ENCODE measurements at regions not wholly inside any gene's neighbourhood (a gene's known extent, or its start where the extent isn't known, plus 50 kb on each side); places are given as distances from the start of the nearest gene placed in this dataset.
"Not testable (repeated sequence)": the region's sequence is repeated elsewhere in the genome, so short reads cannot be mapped to it uniquely, and the experiment has no call there.

DNA sequence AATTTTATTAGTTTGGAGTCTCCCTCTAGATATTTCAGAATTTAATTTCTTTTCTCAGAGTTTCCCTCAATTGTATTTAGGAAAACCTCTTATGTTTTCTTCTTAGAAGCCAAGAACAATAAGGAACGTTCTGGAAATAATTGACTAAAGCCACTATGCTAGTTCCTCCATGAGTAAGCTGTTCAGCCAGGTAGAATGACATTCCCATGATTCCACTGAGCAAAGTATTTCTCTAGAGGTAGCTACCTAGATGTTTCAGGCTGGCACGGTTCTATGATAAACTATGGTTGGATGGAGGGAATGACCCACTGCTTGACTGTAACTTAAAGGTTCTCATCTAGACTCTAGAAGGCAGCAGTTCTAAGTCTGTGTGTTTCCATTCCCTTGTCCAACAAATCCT is 62.4 kb downstream of the CLDN17 start:
- no peak for DNase-seq

GRCh38 chr21:30102871-30103270 is 63.7 kb downstream of the CLDN17 start:
- no peak for DNase-seq

DNA sequence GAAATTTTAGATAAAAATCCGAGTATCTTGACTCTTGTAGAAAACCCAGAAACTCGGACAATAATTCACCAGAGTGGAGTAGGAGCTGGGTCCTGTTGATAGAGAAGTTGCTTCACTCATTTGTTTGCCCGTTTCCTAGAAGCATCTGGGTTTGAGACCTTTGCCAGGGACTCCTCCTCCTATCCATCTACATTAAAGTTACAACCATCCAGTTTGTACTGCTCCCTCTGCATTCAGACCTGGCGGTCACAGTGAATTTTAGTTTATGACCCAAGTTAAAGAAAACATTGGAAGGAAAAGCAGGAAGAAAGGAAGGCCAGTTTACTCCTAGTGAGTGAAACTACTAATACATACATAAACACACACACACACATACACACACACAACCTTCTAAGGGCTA is 64.6 kb downstream of the CLDN17 start:
- no peak for DNase-seq

DNA sequence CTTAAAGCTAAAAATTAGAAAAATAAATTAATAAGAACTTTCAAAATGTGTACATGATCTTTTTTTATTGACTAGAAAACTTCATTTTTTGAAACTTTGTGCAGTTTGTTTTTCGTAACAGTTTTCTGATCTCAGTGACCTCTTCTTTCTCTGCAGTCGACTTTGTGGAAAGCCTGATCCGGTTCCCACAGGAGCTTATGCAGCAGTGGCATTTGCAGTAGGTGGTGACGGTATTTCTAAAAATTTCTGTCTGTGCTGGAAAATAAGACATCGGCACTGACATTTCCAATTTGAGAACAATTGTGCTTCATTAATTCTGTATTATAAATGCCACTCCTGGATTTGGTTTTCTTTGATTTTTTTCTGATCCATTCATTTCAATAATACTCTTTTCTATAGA is 68.8 kb downstream of the CLDN17 start:
- DNase-seq = no peak

- no peak for DNase-seq
These were observed 83.2 kb downstream of the CLDN17 start for GRCh38 chr21:30083225-30083945.

GRCh38 chr21:30081506-30081905 is 85.1 kb downstream of the CLDN17 start:
- DNase-seq = peak; percentile 48

GRCh38 chr21:30072496-30072895 is 94.1 kb downstream of the CLDN17 start:
- no peak for DNase-seq

GRCh38 chr21:30058928-30059327 is 107.7 kb downstream of the CLDN17 start:
- DNase-seq = no peak

DNA sequence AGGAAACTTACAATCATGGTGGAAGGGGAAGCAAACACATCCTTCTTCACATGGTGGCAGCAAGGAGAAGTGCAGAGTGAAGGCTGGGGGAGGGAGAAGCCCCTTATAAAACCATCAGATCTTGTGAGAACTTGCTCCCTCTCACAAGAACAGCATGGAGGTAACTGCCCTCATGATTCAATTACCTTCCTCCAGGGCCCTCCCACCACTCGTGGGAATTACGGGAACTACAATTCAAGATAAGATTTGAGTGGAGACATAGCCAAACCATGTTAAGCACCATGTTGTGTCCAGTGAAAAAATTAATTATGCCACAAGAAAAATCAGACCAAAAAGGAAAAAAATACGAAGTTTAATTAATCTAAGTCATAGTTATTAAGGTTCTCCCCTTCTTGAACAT is 109.5 kb downstream of the CLDN17 start:
- no peak for DNase-seq

DNA sequence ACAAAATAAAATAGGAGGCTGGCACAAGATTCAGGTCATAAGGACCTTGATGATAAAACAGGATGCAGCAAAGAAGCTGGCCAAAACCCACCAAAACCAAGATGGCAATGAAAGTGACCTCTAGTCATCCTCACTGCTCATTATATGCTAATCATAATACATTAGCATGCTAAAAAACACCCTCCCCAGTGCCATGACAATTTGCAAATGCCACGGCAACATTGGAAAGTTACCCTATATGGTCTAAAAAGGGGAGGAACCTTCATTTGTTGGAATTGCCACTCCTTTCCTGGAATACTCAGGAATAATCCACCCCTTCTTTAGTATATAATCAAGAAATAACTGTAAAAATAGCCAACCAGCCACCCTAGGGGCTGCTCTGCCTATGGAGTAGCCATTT is 108.8 kb upstream of the GRIK1 start:
- DNase-seq = no peak

DNA sequence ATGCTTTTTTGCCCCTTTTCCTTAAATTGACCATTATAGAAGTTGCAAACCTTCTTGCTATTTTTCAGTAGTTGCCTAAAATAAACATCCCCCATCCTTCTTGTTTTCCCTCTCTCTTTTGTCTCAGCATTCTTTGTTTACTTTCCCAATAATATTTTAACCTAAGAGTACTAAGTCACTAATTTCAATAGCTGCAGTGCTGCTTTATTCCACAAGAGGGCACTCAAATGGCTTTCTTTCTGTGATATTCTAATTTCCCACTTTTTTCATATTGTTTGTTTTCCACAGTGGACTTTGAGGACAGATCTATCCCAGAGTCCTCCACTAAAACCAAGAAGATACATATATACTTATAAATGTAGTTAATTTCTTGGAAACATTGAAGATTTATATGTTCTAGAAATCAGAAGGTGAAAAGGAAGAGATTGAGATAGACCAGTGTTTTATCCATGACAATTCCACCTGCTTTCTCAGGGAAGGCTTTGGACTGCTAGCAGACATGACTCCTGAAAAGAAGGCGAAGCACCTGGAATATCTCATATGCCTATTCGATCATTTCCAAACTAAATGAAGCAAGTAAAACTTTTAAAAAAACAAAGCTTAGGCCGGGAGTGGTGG is 104.8 kb upstream of the GRIK1 start:
- DNase-seq = peak; percentile 38

DNA sequence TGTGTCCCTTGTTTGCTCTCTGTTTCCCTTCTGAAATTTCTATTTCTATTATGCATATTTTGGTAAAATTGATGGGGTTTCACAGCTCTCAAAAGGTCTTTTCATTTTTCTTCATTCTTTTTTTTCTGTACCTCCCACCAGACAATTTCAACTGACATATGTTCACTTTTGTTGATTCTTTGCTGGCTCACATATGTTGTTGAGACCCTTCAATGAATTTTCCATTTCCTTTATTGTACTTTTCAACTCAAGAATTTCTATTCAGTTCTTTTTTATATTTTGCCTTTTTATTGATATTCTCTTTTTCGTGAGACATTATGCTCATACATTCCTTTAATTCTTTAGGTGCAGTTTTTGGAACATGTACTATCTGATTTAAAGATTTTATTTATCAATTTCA is 102.6 kb upstream of the GRIK1 start:
- DNase-seq = no peak

- DNase-seq = no peak
These were observed 93.6 kb upstream of the GRIK1 start for GRCh38 chr21:30033441-30033840.

GRCh38 chr21:30030416-30030815 is 90.6 kb upstream of the GRIK1 start:
- no peak for DNase-seq

DNA sequence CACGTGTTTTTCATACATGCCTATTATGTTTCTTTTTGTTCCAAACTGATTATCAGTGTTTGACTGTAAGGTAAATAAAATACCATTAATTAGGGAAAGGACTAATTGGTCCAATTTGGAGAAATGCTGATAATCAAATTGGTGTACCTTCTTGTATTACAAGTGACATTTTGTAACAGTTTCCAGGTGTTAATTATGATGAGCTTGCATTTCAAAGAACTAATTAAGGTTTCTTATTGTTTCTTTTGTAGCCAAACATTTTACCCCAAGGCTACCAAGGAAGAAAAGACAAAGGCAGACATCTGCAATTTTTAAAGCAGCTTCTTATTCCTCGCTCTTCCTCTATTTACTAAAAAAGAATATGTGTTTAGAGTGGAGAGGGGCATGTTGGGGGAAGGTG is 88.7 kb upstream of the GRIK1 start:
- DNase-seq = no peak

DNA sequence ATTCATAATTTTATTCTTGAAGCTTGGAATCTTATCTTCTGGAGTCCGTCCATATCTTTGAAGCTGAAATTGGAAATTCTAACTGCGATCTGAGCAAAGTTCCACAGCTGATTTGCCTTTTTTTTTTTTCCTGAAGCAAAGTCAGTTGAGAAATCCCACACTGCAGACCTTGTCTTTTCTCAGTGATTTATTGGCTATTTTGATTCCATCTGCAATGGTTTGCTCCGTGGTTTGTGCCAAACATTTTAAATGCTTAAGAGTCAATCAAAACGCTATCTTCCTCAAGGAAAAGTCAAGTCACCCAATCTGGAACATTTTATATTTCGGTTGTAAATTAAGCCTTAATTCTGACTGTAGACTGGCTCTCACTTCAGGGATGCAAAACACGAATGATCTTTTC is 88.2 kb upstream of the GRIK1 start:
- no peak for DNase-seq

GRCh38 chr21:30023056-30023455 is 83.3 kb upstream of the GRIK1 start:
- DNase-seq = not testable (repeated sequence)

GRCh38 chr21:30014886-30015285 is 75.1 kb upstream of the GRIK1 start:
- peak; percentile 3 for DNase-seq

DNA sequence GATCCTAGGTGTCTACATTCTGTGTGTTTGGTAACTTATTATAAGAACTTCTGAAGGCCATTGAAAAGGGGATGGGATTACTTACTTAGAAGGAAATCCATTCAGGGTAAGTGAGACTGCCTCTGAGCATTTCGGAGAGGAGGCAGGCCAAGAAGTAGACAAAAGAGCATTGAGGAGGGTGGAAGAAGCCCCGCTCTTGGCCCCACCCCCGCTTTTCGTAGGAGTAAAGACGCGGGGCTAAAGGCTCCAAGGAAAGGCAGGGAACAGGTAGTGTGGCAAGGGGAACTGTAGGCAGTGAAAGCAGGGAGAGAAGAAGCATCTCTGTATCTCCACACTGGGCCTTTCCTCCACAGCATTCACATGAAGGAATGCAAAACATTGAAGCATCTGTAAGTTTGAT is 51.8 kb upstream of the GRIK1 start:
- no peak for DNase-seq

GRCh38 chr21:29989634-29990234 is 49.9 kb upstream of the GRIK1 start:
- no peak for DNase-seq

All from muscle of arm (tissue), 1 donor.